ENCODE measurements at regions not wholly inside any gene's neighbourhood (a gene's known extent, or its start where the extent isn't known, plus 50 kb on each side); places are given as distances from the start of the nearest gene placed in this dataset.

DNA sequence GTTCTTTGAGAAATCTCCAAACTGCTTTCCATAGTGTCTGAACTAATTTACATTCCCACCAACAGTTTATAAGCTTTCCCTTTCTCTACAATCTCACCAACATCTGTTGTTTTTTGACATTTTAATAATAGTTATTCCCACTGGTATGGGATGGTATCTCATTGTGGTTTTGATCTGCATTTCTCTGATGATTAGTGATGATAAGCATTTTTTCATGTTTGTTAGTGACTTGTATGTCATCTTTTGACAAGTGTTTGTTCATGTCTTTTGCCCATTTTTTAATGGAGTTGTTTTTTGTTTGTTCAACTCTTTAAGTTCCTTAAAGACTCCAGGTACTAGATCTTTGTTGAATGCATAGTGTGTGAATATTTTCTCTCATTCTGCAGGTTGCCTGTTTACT is 116.6 kb upstream of the TSC22D2 start:
- DNase-seq = no peak
- TF ChIP-seq EZH2 (IDR thresholded peaks at IDR 0.05; ENCODE audit: insufficient read depth, poor library complexity, severe bottlenecking) (no peak), EZH2phosphoT487 (IDR thresholded peaks at IDR 0.05; ENCODE audit: insufficient read depth, low read depth) (no peak)
- Histone ChIP-seq H3K9ac (no peak overlapping the region), H3K4me1 (ENCODE audit: insufficient read depth) (peaks cover 40% of the 10 kb centered on the region), H3K36me3 (ENCODE audit: low read depth) (no peaks in the 10 kb centered on the region), H3K27ac (no peak overlapping the region), H3K9me2 (ENCODE audit: insufficient read depth) (no peaks in the 10 kb centered on the region), H3K4me2 (ENCODE audit: unreplicated experiment) (no peak overlapping the region), H3K4me3 (no peak overlapping the region), H3K79me2 (ENCODE audit: insufficient read depth) (no peaks in the 10 kb centered on the region), H2AFZ (no peak overlapping the region), H3K27me3 (replicated peaks; ENCODE audit: insufficient read depth) (no peaks in the 10 kb centered on the region), H4K20me1 (ENCODE audit: insufficient read depth) (no peaks in the 10 kb centered on the region), H3F3A (ENCODE audit: insufficient read depth) (peaks cover 27% of the 10 kb centered on the region), H3K9me3 (ENCODE audit: low read depth) (peaks cover 5% of the 10 kb centered on the region)
- in situ Hi-C loops (cut with MboI) = no loop called here

DNA sequence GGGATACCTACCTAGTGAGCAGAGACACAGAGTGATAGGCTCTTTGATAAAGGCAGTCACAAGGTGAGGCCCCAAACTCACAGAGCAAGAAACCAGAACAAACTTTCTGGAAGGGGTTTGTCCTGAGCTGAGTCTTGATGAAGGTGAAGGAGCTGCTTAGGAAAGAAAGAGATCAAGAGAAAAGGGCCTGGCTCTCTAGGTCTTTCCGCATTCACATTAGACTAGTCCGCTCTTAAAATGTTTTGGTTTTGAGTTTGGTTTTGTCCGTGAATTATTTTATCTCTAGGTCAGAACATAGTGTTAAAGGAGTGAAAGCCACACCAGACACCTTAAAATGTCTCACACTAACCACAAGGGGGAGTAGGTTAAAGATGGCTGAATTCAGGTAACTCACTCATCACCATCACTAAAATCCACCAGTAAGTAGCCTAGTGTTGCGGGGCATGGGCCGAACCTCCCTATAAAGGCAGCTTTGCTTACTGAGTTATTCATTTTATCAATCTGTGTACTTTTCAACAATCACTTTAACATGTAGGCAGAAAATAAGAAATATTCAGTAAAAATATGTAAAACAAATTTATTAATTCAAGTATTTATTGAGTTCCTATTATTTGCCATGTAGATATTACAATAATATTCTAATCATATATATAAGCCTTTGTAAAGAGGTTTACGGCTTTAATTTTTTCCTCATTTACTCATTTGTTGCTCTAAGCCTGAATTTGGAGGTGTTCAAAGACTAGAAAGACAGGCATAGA is 121.5 kb upstream of the TSC22D2 start:
- Histone ChIP-seq H3K27ac (no peak overlapping the region), H2AFZ (peak overlapping the region; percentile 43; the same call in 1 of the 2 replicates), H3K9me3 (ENCODE audit: low read depth) (no peaks in the 10 kb centered on the region), H4K20me1 (ENCODE audit: insufficient read depth) (no peaks in the 10 kb centered on the region), H3K4me1 (ENCODE audit: insufficient read depth) (no peaks in the 10 kb centered on the region), H3K4me2 (ENCODE audit: unreplicated experiment) (no peak overlapping the region), H3K27me3 (replicated peaks; ENCODE audit: insufficient read depth) (no peaks in the 10 kb centered on the region), H3F3A (ENCODE audit: insufficient read depth) (peaks cover 2% of the 10 kb centered on the region; the same call in 1 of the 2 replicates), H3K9ac (no peak overlapping the region), H3K79me2 (ENCODE audit: insufficient read depth) (no peaks in the 10 kb centered on the region), H3K4me3 (no peak overlapping the region), H3K9me2 (ENCODE audit: insufficient read depth) (no peaks in the 10 kb centered on the region), H3K36me3 (ENCODE audit: low read depth) (no peaks in the 10 kb centered on the region)
- peak; percentile 56 for DNase-seq
- 77% methylated on average over 6 of the region's 6 CpGs for WGBS, 2 experiments (ENCODE audit: low coverage in 1 of 2, low lambda C conversion rate in 2 of 2, missing lambda C conversion rate in 2 of 2)
- TF ChIP-seq EZH2phosphoT487 (IDR thresholded peaks at IDR 0.05; ENCODE audit: insufficient read depth, low read depth) = no peak
- no peak for TF ChIP-seq EZH2 (IDR thresholded peaks at IDR 0.05; ENCODE audit: insufficient read depth, poor library complexity, severe bottlenecking)
- in situ Hi-C loops (cut with MboI) = no loop called here

DNA sequence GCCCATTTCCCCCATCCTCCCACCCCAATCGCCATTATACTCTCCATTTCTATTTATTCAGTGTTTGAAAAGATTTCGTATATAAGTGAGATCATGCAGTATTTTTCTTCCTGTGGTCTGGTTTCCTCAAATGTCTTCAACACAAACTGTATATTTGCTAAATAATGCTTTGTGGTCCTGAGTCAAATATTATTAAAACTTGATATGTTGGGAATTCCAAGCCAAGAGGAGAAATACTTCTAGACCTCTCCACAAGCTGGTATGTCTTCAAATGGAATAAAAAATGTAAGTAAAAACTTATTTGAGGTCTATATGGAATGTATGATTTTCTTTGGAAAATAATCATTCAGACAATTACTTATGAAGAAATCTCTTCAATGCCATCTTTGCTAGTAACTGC is 122.5 kb upstream of the TSC22D2 start:
- H3F3A ChIP-seq (ENCODE audit: insufficient read depth) = no peaks in the 10 kb centered on the region
- H3K27me3 ChIP-seq (replicated peaks; ENCODE audit: insufficient read depth) = no peaks in the 10 kb centered on the region
- no peak for DNase-seq
- 92 to 94% methylated on average over 2 of the region's 2 CpGs for WGBS, 2 experiments (ENCODE audit: low coverage in 1 of 2, low lambda C conversion rate in 2 of 2, missing lambda C conversion rate in 2 of 2)
- H3K4me1 ChIP-seq (ENCODE audit: insufficient read depth) = no peaks in the 10 kb centered on the region
- no peak overlapping the region for H3K4me2 ChIP-seq (ENCODE audit: unreplicated experiment)
- in situ Hi-C loops (cut with MboI) = no loop called here
- no peak overlapping the region for H3K4me3 ChIP-seq
- TF ChIP-seq EZH2 (IDR thresholded peaks at IDR 0.05; ENCODE audit: insufficient read depth, poor library complexity, severe bottlenecking) = no peak
- TF ChIP-seq EZH2phosphoT487 (IDR thresholded peaks at IDR 0.05; ENCODE audit: insufficient read depth, low read depth) = no peak
- no peak overlapping the region; the same call in 1 of the 2 replicates for H2AFZ ChIP-seq
- H3K79me2 ChIP-seq (ENCODE audit: insufficient read depth) = no peaks in the 10 kb centered on the region
- no peaks in the 10 kb centered on the region for H3K36me3 ChIP-seq (ENCODE audit: low read depth)
- no peak overlapping the region for H3K9ac ChIP-seq
- no peak overlapping the region for H3K27ac ChIP-seq
- no peaks in the 10 kb centered on the region for H3K9me3 ChIP-seq (ENCODE audit: low read depth)
- H4K20me1 ChIP-seq (ENCODE audit: insufficient read depth) = no peaks in the 10 kb centered on the region
- no peaks in the 10 kb centered on the region for H3K9me2 ChIP-seq (ENCODE audit: insufficient read depth)

DNA sequence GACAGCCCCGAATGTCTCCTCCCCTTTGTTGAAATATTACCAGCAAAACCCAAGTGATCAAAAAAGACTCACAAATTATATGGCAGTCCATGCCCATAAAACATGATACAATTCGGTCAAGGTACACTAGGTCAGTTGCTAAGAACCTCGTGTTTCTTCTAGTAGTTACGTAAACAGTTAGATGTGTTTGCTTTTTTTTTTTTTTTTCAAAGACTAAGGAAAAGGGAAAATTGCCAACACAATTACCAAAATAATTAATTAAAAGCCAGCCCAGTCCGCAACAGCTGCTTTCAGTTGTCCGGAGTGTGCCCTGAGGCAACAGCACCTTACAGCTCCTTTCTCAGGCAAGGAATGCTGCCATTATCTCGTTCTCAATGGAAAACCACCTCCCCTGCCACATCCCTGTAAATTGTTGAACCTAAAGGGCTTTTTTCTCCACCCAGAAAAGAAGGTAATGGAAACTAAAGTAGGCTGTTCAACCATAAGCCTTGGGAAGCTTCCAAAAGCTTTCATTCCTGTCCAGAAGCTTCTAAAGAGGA is 129.2 kb upstream of the TSC22D2 start:
- WGBS, 2 experiments (ENCODE audit: low coverage in 1 of 2, low lambda C conversion rate in 2 of 2, missing lambda C conversion rate in 2 of 2) = 78 to 79% methylated on average over 7 of the region's 7 CpGs
- Histone ChIP-seq H3K9ac (no peak overlapping the region), H3K36me3 (ENCODE audit: low read depth) (no peaks in the 10 kb centered on the region), H2AFZ (no peak overlapping the region), H3K9me3 (ENCODE audit: low read depth) (no peaks in the 10 kb centered on the region), H3K27me3 (replicated peaks; ENCODE audit: insufficient read depth) (no peaks in the 10 kb centered on the region), H3K4me3 (no peak overlapping the region), H3K27ac (no peak overlapping the region), H3F3A (ENCODE audit: insufficient read depth) (no peaks in the 10 kb centered on the region), H3K4me2 (ENCODE audit: unreplicated experiment) (no peak overlapping the region), H3K79me2 (ENCODE audit: insufficient read depth) (no peaks in the 10 kb centered on the region), H4K20me1 (ENCODE audit: insufficient read depth) (no peaks in the 10 kb centered on the region), H3K9me2 (ENCODE audit: insufficient read depth) (no peaks in the 10 kb centered on the region), H3K4me1 (ENCODE audit: insufficient read depth) (peaks cover 12% of the 10 kb centered on the region)
- TF ChIP-seq EZH2phosphoT487 (IDR thresholded peaks at IDR 0.05; ENCODE audit: insufficient read depth, low read depth) (no peak), EZH2 (IDR thresholded peaks at IDR 0.05; ENCODE audit: insufficient read depth, poor library complexity, severe bottlenecking) (no peak)
- DNase-seq = no peak
- in situ Hi-C loops (cut with MboI) = no loop called here
